SKM-1 (cell line): ENCODE measurements at regions not wholly inside any gene's neighbourhood (a gene's known extent, or its start where the extent isn't known, plus 50 kb on each side); places are given as distances from the start of the nearest gene placed in this dataset.

Experiments
- DNase-seq: peaks from one replicate; lab custom pipeline; 2025; ENCODE audit not compliant: unreplicated experiment; lab: John Stamatoyannopoulos, UW

DNA sequence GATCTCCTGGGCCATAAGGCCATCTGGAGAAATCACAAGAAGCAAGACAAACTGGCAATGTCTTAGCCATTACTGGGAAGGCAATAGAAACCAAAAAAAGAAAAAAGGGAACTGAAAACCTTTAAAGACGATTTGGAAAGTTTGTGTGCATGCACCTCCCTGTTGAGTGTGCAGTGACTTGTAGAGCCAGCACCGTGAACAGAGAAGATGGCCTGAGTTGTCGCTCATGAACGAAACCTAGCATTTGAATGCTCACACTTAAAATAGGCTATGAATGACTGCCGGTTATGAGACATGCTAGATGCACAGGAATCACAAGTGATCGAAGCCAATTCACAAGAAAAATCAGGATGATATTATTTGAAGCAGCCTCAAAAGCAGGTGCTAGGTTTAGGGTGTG, 151.3 kb upstream of the ADO start:
- peak; percentile 27 for DNase-seq

DNA sequence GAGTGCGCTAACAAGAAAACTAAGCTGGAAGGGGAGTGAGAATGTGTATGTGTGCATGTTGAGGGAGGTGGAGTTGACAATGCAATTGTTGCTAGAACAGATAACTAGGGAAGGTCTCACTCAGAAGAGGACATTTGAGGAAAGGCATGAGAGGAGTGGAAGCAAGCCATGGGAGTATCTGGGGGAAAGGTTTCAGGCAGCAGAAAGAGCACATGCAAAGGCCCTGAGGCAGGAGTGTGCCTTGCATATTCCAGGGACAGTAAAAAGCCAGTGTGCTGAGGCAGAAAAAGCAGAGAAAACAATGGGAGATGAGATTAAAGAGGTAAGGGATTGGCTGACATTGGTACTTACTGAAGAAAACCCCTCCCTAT, 149.6 kb upstream of the ADO start:
- DNase-seq: no peak

DNA sequence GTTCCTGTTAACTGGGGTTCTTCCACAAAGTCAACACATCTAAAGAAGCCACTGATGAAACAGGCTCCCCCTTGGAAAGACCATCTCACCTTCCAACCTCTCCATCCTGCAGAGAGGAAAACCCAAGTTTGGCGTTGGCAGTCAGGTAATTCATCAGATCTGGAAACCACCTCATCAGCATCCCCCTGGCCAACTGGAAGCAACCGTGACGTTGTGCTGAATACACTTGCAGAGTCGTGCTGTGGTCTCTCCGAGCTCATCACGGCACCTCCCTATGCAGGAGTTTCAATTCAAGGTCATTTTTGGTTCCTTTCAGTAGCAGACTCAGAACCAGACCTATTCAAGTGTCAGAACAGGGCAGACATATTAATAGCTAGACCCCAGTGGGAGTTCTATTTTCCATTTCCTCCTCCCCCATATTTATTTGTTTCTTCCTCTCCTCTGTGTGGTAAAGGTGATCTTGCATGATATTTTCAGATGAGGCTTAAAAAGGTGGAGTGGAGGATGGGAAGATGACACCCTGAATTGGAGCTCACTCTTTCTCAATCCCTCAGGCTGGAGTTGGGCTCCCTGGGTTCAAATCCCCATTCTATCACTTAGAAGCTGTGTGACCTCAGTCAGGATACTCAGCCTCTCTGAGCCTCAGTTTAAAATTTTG, 149.1 kb upstream of the ADO start:
- no peak for DNase-seq

DNA sequence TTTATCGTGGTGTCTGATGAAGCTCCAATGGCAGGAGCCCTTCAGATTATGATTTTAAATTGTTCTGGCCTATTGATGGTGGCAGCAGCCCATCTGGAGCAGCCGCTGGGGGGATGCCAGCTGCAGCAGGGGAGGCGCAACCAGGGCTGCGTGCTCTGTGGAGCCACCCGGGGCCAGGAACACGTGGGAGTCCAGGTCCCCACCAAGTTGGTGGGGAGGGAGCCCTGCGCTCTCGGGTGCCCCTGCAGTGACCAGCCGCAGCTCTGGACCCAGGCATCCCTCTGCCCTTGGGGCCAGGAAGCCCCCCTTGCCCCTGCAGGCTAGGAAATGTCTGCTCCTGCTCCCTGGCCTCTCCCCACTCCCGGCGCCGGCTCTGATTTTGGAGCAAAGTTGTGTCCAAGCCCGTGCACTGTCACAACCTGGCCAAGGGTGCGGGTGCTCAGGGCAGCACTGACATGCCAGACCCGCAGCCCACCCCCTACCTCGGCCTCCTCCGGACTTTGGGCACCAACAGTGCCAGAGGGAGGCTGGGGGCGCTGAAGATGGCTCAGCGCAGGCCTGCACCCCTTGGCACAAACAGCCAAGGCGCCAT, 147.2 kb upstream of the ADO start:
- no peak for DNase-seq

DNA sequence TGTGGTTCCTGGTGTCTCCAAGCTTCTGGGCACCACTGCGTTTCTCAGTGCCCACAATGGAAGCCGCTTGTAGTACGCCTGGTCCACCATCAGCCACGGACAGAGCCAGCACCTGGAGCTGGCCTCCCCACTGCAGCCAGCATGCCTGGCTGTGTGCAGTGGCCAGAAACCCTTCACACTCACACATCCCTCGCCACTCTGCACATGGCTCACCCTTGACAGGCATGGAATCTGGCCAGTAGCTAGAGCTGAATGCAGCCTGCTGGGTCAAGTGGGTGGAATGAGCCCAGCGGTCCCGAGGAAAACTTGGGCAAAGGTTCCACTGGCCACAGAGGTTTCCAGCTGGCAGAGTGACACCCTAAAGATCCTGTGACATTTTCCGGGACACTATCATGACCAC, 146.0 kb upstream of the ADO start:
- no peak for DNase-seq

DNA sequence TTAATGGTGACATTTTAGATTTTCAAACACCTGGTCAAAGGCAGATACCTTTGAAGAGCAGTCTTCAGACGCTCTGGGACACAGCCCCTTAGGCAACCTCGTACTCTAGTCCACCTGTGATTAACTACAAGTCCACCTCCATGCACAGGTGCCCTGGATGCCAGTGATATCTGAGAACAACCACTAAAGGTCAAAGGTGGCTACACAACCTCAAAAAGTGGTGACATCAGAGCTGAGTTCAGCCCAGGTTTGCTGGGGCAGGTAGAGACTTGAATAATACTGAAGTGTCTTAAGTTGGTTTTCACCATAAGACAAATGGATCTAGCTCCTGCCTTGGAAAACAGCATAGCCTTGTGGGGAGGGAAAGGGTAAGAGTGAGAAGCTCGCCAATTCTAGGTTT, 143.4 kb upstream of the ADO start:
- no peak for DNase-seq

DNA sequence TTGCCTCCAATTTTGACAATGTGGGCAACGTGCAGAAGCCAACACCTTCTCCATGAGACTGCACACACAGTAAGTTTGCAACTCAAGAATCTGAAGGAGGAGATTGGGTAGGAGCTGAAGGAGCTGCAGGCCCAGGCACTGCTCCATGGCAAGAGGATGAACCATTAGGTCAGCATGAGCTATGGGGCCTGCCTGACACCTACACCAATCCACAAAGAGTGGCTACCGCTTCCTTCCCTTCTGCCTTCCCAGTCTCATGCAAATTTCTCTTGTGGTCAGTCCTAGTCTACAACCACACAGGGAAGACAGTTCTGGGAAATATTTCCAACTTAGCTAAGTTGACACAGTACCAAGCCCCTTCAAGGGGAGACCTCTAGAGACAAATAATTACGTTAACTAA, 142.0 kb upstream of the ADO start:
- DNase-seq: no peak

DNA sequence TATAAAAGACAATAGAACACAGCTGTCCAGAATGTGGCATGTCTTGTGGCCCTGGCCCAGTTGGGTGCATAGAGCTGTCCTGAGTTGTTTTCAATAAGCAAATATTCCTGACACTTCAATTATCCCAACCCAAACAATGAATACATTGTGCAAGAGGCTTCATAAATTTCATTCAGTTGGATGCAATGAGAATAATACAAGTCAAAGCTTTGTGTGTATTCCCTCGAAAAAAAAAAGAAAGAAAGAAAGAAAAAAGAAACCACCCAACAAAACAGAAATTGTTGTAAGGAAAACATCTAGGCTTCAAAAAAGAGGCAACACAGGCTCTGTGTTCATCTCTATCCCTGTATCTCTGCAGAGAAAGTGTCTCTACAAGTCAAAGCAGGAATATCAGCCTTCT, 138.7 kb upstream of the ADO start:
- DNase-seq: no peak

DNA sequence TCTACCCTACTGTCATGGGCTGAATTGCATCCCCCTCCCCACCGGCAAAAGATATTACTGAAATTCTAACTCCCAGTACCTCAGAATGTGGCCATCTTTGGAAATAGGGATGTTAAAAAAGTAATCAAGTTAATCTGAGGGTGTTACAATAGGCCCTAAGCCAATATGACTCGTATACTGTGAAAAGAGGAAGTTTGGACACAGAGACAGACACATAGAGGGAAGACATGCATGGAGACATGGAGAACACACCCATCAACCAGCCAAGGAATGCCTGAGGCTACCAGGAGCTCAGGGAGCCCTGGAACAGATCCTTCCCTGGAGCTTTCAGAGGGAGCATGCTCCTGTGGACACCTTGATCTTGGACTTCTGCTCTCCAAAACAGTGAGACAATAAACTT, 138.2 kb upstream of the ADO start:
- peak; percentile 69 for DNase-seq

DNA sequence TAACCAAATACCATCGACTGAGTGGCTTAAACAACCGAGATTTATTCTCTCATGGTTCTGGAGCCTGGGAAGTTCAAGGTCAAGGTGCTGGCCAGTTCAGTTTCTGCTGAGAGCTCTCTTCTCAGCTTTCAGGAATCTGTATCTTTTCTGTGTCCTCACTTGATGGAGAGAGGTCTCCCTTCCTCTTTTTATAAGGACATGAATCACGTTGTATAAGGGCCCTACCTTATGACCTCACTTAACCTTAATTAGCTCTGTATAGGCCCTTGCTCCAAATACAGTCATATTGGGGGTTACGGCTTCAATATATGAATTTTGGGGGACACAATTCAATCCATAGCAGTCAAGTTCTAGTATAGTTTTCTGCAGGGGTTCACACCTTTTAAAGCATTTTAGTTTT, 135.2 kb upstream of the ADO start:
- no peak for DNase-seq

DNA sequence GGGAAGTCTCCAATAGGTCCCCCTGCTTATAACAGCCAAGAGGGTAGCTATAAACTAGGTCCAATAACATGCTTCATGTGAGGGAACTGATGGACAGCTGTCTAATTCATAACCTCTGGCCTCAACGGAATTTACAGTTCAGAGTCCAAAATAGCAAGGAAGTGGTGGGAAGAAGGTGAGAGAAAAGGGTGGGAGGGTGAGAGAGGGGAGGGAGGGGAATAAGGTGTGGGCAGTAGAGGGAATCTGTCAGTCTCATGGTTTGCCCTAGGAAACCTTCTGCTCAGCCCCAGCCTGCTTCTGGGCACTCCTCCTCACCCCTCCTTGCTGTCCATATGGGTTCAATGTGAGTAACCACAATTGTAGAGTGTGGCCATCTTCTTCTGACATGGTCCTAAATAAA, 133.4 kb upstream of the ADO start:
- no peak for DNase-seq

DNA sequence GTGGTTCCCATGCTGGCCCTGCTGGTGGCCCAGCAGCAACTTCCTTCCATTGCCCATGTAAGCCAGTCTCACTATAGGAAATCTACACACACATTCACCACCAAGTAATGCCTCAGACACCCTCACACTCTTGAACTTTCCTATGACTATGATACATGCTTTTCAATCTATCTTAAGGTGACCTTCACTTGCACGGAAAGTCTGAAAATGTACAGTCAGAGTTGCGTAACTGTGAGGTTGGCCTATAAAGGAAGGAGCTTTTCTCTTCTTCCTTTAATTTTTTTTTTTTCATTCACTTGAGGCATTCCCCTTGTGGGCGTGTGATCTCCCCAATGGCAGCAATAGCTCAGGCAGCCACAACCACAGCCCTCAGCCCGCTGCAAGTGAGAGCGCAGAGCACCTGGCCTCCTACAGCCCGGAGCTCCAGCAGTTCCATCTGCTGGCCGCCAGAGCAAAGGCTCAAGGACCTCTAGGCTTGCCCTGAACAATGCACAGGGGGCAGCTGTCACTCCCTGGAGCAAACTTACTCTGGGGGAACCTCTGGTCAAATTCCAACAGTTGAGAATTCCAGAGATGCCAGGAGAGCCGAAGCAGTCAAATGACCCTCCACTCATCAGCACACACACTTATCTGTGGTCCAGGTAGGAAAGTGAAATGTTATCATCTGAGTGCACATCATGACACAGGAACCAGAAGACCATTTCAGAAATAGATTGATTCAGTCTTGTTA, 123.1 kb upstream of the ADO start:
- peak; percentile 61 for DNase-seq

DNA sequence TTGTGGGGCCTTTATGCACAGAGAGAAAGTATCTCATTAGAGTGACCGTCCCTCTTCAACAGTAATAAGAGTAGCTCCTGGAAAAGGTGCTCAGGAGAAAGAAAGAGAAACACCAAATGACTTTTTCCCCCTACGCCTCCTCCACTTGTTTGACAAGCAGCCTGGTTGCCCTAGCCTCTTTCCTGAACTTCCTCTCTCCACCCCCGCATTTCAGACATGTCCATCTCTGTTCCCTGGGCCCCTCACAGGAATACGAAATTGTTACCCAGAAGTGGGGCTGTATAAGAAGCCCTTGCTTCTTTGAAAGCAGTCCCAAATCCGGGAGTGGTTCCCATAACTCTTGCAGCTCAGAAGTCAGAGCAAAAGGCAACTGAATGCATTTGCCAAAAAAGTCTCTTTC, 119.6 kb upstream of the ADO start:
- DNase-seq: no peak

DNA sequence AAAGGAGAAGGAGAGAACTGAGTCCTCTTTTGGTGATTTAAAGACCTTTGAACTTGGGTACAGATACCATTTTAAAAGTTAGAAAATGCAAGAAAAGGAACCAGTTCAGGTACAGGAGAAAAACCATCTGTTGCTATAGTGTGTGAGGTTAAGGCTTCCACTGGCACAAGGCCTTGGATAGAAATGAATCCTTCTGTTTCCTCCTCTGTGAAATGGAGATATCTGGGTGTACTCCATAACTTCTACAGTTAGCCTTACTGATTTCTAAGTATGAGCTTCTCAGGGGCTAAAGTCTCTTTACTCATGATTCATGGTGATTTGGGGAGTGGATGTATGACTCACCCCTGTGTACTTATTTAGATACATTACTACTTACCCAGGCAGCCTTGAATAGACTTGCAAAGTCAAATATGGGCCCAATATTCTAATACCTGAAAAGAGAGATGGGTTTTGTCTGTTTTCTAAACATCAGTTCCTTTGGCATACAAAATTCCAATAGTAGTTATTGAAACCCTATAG, 117.2 kb upstream of the ADO start:
- no peak for DNase-seq

DNA sequence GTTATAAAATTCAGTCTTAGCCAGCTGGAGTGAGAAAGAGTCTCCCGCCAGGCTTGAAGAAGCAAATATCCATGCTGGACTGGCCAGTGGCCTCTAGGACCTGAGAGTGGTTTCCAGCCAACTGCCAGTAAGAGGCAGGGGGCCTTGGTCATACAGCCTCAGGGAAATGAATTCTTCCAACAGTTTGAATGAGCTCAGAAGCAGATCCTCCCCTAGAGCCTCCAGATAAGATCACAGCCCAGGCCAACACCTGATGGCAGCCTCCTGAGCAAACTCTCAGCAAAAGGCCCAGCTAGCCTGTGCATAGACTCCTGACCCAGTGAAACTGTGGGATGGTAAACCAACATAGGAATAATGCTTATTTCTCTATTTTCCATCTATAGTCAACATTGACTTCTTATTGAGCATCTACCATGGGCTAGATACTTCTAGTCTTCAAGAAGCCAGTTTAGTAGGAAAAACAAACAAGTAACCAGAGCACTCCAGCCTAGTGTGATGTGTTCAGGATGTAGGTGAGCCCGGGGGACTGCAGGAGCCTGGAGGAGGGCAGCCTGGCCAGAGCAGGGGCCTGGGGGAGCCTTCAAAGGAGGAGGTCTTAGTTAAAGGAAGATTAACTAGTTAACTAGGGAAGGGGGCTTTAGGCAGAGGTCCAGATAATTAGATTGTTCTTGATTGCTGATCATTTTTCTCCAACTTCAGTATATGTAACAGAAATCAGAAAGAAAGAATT, 115.4 kb upstream of the ADO start:
- no peak for DNase-seq

DNA sequence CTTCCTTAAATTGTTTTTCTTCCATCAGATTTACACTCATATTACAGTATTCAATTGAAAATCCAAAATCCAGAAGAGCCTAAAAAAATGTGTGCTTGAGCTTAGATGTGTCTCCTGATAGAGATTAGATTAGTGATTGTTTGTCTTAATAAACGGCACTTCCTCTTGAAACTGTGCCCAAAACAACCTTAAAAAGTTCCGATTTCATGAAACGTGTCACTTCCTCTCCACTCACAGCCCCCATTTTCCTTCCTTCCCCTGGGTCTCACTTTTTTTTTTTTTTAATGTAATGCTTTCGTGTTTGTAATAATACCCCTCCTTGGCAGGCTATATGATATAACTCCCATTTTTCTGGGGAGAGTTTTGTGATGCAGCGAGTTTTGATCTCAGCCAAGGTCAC, 114.8 kb upstream of the ADO start:
- DNase-seq: no peak

DNA sequence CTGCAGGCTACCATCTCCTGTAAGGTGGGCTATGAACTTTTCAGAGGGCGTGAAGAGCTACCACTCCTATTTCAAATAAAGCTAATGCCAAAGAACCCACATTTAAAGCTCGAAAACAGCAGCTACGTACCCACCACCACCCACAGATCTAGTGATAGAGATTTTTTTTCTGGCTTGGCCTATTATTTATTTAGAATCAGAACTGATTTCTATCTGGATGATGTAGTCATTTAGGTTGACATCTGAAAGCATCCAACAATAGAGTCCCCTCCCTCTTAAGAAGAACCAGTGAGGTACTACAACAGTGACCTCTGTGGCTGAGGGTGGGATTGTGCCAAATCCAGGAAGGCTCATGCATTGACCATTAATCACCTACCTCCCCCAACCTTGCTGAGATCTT, 113.8 kb upstream of the ADO start:
- no peak for DNase-seq

DNA sequence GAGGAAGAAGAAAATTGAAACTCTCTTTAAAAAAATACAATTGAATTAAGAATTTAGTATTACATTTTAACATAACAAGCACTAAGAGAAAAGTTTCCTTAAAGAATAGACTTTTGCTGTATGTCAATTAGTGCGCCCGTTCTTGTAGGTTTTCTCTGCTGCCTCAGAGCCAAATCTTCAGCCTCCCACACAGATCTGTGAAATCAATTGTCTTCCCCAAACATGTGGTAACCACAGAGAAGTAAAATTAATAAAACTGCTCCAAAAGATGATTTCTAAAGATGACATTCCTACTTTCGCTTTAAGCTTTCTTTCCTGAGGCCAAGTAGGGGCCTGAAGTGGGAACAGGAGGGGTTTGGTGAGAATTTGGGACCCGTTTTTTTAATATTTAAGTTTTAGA, 113.2 kb upstream of the ADO start:
- no peak for DNase-seq

DNA sequence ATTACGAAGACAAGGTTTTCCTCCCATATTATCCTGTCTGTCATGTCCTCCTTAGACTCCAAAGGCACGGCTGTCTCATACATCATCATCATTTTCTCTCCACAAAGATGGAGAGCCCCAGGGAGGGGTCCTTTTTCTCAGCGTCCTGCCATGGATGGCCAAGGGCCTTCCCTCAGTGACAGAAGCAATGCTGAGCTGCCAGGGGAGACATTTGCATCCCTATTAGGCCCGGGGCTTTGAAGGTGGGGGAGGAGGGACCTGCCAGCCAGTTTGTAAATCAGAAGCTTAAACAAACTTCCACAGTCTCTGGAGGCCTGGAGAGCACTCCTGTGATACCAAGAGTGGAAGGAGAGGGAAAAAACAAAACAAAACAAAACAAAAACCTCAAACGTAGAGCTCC, 112.4 kb upstream of the ADO start:
- no peak for DNase-seq

DNA sequence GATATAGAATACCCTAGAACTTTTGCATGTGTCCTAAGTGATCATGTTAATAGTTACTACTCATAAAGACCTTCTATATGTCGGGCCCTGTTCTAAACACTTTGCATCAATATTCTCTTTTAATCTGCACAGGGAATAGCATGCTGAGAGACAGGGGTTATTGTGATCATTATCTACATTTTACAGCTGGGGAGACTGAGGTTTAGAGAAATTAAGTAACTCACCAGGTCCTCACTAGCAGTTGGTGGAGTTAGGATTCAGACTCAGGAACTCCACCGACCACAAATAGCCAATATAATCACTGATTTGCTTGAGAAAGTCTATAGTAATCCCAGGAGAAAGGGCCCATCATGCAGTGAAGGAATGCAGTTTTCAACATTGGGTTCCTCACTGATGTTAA, 111.2 kb upstream of the ADO start:
- no peak for DNase-seq

DNA sequence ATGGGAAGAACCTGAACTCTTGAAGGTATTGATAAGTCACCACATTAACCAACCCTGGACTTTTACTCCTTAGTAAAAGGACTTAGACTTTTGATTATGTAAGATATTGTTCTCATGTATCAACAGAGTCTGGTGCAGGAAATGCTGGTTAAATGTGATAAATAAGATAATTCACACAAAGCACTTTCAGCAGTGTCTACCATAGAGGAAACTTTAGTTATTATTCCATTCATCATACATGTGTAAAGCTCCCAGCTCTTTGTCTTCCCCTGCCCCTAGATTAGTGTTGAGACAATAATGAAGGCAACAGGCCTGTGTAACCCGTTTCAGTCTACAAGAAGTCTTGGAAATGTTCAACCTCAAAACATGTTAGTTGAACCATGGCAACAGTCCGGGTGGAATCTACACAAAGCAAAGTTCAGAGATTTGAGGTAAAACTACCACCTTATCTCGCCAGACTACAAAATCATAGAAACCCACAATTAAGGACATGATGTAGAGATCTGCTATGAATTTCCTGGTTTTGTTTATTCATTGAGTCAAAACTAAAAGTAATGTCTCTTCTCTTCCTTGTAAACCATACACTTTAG, 109.9 kb upstream of the ADO start:
- no peak for DNase-seq

DNA sequence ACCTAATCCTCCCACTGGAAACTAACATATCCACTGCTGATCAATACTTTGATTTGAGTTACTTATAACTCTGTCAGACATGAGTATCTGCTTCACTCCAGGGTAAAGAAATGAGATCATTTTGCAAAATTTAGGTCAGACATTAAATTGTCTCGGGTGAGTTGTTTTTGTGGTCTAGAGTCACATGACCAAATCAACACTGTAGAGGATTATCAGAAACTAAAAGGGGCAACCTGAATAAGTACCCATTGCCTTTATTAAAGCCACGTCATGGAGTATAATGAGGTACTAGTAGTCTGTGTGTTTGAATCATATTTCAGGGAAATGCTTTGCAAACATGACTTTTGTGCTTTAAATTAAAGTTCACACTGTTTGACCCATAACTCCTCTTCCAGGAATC, 107.7 kb upstream of the ADO start:
- no peak for DNase-seq
